ENCODE measurements at regions not wholly inside any gene's neighbourhood (a gene's known extent, or its start where the extent isn't known, plus 50 kb on each side); places are given as distances from the start of the nearest gene placed in this dataset.

DNA sequence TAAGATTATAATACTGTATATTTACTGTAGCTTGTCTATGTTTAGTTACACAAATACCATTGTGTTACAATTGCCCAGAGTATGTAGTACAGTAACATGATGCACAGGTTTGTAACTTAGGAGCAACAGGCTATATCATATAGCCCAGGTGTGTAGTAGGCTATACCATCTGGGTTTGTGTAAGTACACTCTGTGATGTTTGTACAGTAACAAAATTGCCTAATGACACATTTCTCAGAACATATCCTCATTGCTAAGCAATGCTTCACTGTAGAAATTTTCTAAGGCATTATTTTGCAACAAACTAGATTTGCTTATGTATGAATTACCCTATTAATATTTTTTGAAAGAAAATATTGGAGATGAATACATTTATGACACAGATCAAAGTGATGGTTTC lies 1390.9 kb downstream of the C4orf33 start (continued):
- TF ChIP-seq, protein P1, sequence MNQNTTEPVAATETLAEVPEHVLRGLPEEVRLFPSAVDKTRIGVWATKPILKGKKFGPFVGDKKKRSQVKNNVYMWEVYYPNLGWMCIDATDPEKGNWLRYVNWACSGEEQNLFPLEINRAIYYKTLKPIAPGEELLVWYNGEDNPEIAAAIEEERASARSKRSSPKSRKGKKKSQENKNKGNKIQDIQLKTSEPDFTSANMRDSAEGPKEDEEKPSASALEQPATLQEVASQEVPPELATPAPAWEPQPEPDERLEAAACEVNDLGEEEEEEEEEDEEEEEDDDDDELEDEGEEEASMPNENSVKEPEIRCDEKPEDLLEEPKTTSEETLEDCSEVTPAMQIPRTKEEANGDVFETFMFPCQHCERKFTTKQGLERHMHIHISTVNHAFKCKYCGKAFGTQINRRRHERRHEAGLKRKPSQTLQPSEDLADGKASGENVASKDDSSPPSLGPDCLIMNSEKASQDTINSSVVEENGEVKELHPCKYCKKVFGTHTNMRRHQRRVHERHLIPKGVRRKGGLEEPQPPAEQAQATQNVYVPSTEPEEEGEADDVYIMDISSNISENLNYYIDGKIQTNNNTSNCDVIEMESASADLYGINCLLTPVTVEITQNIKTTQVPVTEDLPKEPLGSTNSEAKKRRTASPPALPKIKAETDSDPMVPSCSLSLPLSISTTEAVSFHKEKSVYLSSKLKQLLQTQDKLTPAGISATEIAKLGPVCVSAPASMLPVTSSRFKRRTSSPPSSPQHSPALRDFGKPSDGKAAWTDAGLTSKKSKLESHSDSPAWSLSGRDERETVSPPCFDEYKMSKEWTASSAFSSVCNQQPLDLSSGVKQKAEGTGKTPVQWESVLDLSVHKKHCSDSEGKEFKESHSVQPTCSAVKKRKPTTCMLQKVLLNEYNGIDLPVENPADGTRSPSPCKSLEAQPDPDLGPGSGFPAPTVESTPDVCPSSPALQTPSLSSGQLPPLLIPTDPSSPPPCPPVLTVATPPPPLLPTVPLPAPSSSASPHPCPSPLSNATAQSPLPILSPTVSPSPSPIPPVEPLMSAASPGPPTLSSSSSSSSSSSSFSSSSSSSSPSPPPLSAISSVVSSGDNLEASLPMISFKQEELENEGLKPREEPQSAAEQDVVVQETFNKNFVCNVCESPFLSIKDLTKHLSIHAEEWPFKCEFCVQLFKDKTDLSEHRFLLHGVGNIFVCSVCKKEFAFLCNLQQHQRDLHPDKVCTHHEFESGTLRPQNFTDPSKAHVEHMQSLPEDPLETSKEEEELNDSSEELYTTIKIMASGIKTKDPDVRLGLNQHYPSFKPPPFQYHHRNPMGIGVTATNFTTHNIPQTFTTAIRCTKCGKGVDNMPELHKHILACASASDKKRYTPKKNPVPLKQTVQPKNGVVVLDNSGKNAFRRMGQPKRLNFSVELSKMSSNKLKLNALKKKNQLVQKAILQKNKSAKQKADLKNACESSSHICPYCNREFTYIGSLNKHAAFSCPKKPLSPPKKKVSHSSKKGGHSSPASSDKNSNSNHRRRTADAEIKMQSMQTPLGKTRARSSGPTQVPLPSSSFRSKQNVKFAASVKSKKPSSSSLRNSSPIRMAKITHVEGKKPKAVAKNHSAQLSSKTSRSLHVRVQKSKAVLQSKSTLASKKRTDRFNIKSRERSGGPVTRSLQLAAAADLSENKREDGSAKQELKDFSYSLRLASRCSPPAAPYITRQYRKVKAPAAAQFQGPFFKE (tag by site-specific recombination; IDR thresholded peaks at IDR 0.05; ENCODE audit: borderline replicate concordance) = no peak
- TF ChIP-seq ZNF19 (tag by site-specific recombination; IDR thresholded peaks at IDR 0.05; ENCODE audit: low read depth) (no peak), ZNF223 (tag by site-specific recombination; IDR thresholded peaks at IDR 0.05) (no peak), ZNF416 (tag by site-specific recombination; IDR thresholded peaks at IDR 0.05) (no peak)

DNA sequence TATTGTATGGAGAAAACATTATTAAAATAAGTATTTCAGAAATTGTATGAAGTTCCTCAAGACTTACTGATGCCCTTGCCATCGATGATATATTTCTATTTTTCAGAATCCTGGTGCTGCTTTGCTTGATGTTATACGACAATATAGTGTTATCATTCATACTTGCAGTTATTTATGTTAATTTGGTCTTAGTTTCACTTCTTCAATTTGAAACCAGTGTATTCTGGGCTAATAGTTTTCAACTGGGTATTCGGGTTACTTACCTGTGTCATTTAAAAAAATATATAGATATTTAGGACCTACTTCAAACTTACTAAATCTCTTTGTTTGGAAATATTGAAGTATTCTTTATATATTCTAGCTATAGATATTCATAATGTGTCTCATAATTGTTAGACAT lies 1414.7 kb downstream of the C4orf33 start:
- Histone ChIP-seq H3K27ac (ENCODE audit: extremely low read depth, low read depth, low read length) (no peak overlapping the region), H3K36me3 (ENCODE audit: control insufficient read depth in 2 of 2, insufficient read depth in 1 of 2, low read length in 2 of 2) (no peaks in the 10 kb centered on the region), H3K4me3 (ENCODE audit: low read depth, low read length) (no peak overlapping the region), H3K9me3 (ENCODE audit: control insufficient read depth, insufficient read depth, low read depth, low read length) (no peaks in the 10 kb centered on the region), H3K4me1 (ENCODE audit: control insufficient read depth, insufficient read depth, low read length) (no peaks in the 10 kb centered on the region)
- ChIA-PET POLR2A (no interaction called here), CTCF (no interaction called here)
- TF ChIP-seq, protein P2, sequence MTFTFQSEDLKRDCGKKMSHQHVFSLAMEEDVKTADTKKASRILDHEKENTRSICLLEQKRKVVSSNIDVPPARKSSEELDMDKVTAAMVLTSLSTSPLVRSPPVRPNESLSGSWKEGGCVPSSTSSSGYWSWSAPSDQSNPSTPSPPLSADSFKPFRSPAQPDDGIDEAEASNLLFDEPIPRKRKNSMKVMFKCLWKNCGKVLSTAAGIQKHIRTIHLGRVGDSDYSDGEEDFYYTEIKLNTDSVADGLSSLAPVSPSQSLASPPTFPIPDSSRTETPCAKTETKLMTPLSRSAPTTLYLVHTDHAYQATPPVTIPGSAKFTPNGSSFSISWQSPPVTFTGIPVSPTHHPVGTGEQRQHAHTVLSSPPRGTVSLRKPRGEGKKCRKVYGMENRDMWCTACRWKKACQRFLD (tag by site-specific recombination; IDR thresholded peaks at IDR 0.05) = no peak
- TF ChIP-seq, protein P3, sequence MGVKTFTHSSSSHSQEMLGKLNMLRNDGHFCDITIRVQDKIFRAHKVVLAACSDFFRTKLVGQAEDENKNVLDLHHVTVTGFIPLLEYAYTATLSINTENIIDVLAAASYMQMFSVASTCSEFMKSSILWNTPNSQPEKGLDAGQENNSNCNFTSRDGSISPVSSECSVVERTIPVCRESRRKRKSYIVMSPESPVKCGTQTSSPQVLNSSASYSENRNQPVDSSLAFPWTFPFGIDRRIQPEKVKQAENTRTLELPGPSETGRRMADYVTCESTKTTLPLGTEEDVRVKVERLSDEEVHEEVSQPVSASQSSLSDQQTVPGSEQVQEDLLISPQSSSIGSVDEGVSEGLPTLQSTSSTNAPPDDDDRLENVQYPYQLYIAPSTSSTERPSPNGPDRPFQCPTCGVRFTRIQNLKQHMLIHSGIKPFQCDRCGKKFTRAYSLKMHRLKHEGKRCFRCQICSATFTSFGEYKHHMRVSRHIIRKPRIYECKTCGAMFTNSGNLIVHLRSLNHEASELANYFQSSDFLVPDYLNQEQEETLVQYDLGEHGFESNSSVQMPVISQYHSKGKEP (tag by site-specific recombination; IDR thresholded peaks at IDR 0.05) = no peak
- TF ChIP-seq SP7 (tag by site-specific recombination; IDR thresholded peaks at IDR 0.05) (no peak), ZNF776 (tag by site-specific recombination; IDR thresholded peaks at IDR 0.05; ENCODE audit: borderline replicate concordance) (no peak), ZNF473 (tag by site-specific recombination; IDR thresholded peaks at IDR 0.05) (no peak), ZNF626 (tag by site-specific recombination; IDR thresholded peaks at IDR 0.05) (no peak), ZBTB20 (tag by site-specific recombination; IDR thresholded peaks at IDR 0.05) (no peak)

DNA sequence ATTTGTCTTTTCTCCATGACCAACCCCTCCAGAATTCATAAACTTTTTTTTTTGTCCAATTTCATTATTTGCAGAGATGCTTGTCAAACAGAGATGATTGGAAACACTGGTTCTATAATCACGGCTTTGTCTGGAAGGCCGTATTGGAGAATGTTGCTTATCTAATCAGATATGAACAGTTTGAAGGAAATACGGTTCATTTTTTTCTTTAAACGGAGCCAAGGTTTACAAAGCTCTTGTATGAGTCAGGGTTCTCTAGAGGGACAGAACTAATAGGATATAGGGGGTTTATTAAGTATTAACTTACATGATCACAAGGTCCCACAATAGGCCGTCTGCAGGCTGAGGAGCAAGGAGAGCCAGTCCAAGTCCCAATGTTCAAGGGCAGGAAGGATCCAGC lies 1415.8 kb downstream of the C4orf33 start:
- no peaks in the 10 kb centered on the region for H3K36me3 ChIP-seq (ENCODE audit: control insufficient read depth in 2 of 2, insufficient read depth in 1 of 2, low read length in 2 of 2)
- ChIA-PET CTCF (no interaction called here), POLR2A (no interaction called here)
- H3K27ac ChIP-seq (ENCODE audit: extremely low read depth, low read depth, low read length) = no peak overlapping the region
- H3K9me3 ChIP-seq (ENCODE audit: control insufficient read depth, insufficient read depth, low read depth, low read length) = no peaks in the 10 kb centered on the region
- H3K4me3 ChIP-seq (ENCODE audit: low read depth, low read length) = no peak overlapping the region
- H3K4me1 ChIP-seq (ENCODE audit: control insufficient read depth, insufficient read depth, low read length) = no peaks in the 10 kb centered on the region
- TF ChIP-seq SP7 (tag by site-specific recombination; IDR thresholded peaks at IDR 0.05) (no peak), ZNF10 (tag by site-specific recombination; IDR thresholded peaks at IDR 0.05) (no peak), ZNF433 (tag by site-specific recombination; IDR thresholded peaks at IDR 0.05; ENCODE audit: low read depth) (no peak), ZNF791 (tag by site-specific recombination; IDR thresholded peaks at IDR 0.05) (no peak), ZFP37 (tag by site-specific recombination; IDR thresholded peaks at IDR 0.05) (no peak), SALL2 (tag by site-specific recombination; IDR thresholded peaks at IDR 0.05; ENCODE audit: borderline replicate concordance) (no peak), ZNF529 (tag by site-specific recombination; IDR thresholded peaks at IDR 0.05; ENCODE audit: insufficient replicate concordance) (no peak), KLF10 (tag by site-specific recombination; IDR thresholded peaks at IDR 0.05) (no peak), ZNF48 (tag by site-specific recombination; IDR thresholded peaks at IDR 0.05) (no peak), ZNF530 (tag by site-specific recombination; IDR thresholded peaks at IDR 0.05; ENCODE audit: low read depth) (no peak), ZBTB7A (tag by site-specific recombination; IDR thresholded peaks at IDR 0.05; ENCODE audit: low read depth) (no peak), ZNF138 (tag by site-specific recombination; IDR thresholded peaks at IDR 0.05; ENCODE audit: borderline replicate concordance) (no peak), ZNF600 (tag by site-specific recombination; IDR thresholded peaks at IDR 0.05) (no peak)
- TF ChIP-seq, protein P4, sequence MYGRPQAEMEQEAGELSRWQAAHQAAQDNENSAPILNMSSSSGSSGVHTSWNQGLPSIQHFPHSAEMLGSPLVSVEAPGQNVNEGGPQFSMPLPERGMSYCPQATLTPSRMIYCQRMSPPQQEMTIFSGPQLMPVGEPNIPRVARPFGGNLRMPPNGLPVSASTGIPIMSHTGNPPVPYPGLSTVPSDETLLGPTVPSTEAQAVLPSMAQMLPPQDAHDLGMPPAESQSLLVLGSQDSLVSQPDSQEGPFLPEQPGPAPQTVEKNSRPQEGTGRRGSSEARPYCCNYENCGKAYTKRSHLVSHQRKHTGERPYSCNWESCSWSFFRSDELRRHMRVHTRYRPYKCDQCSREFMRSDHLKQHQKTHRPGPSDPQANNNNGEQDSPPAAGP (tag by site-specific recombination; IDR thresholded peaks at IDR 0.05) = no peak

Measured in HEK293 (cell line).